NCI-H1930 (cell line): ENCODE measurements at regions not wholly inside any gene's neighbourhood (a gene's known extent, or its start where the extent isn't known, plus 50 kb on each side); places are given as distances from the start of the nearest gene placed in this dataset.
"Not testable (repeated sequence)": the region's sequence is repeated elsewhere in the genome, so short reads cannot be mapped to it uniquely, and the experiment has no call there.

Experiments used
- DNase-seq, 2 experiments: peaks; one replicate each; lab custom pipeline; 2025; lab: John Stamatoyannopoulos, UW

DNA sequence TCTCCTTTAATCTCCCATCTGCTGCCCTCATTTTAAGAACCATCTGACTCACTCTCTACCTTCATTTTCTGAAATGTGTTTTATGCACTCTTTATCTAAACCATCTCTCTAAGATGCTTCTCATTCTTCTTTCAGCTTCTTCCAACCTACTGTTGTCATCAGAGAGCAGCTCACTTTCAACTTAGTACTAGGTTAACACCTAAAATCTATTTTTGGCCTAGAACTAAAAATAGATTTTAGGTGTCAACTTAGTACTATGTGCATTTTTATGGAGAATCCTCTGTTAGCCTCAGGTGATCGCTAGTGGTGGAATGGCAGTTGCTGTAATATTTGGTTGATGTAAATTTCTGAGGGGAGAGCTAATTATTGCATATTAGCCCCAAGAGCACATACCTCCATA lies 277.1 kb downstream of the KCNJ2 start:
- DNase-seq, result no peak

DNA sequence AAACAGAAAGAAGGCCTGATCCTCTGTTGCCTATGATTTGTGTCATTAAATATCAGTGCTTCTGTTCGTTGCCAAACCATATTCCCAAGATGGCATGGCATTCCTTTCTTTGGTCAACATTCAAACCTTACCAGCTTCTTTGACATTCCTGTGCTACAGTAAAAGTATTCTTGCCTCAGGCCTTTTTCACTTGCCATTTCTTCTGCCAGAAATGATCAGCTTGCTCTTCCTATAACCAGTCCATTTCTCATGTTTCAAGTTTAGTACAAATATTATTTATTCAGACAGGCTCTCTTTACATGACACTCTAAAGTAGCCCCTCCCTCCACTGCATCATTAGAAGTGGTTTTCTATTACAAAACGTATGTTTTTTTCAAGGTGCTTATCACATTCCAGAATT lies 278.3 kb downstream of the KCNJ2 start:
- DNase-seq, result no peak

DNA sequence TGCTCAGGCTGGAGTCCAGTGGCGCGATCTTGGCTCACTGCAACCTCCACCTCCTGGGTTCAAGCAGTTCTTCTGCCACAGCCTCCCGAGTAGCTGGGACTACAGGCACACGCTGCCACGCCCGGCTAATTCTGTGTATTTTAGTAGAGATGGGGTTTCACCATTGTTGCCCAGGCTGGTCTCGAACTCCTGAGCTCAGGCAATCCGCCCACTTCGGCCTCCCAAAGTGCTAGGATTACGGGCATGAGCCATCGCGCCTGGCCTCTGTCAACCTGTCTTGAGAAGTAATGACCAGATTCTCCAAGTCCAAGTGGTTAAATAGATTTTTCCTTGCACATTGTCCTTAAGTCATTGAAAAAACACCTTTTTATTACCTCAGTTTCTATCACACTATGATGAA lies 283.7 kb downstream of the KCNJ2 start:
- not testable (repeated sequence) for DNase-seq

DNA sequence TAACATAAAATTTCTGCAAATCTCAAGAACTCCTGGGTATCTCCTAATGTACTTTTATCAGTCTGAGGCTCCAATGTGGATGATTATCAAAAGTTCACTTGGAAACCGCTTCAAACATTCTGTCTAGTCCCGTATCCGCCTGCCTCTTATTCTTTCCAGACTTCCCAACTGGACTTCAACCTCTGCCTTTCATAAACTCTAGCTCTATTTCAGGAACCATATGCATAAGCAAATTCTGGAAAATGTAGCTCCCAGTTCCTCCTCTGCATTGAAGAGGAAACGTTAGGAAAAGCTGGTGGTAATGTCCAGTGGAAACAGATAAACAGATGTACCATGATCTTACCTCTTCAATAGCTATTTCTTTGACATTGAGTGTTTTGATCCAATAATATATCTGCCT lies 285.0 kb downstream of the KCNJ2 start:
- DNase-seq, result no peak

DNA sequence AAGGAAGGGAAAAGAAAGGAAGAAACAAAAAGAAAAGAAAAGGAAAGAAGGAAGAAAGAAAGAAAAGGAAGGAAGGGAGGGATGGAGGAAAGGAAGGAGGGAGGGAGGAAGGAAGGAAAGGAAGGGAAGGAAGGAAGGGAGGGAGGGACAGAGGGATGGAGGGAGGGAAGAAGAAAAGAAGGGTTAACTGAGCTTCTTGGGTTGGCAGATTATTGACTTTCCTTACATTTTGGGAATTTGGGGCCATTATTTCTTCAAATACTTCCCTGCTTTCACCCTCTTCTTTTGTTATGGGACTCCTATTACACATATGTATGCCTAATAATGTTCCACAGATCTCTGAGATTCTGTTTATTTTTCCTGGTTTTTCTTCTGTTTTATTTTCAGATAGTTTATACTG lies 285.6 kb downstream of the KCNJ2 start:
- no peak for DNase-seq

DNA sequence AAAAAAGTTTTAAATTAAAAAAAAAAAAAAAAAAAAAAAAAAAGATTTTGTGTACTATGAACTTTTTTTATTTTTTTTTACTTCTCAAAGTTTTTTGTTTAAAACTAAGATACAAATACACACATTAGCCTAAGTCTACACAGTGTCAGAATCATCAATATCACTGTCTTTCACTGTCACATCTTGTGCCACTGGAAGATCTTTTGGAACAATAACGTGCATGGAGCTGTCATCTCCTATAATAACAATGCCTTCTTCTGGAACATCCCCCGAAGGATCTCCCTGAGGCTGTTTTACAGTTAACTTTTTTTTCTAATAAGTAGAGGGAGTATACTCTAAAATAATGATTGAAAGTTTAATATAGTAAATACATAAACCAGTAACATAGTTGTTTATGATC lies 295.7 kb downstream of the KCNJ2 start:
- DNase-seq, result no peak

DNA sequence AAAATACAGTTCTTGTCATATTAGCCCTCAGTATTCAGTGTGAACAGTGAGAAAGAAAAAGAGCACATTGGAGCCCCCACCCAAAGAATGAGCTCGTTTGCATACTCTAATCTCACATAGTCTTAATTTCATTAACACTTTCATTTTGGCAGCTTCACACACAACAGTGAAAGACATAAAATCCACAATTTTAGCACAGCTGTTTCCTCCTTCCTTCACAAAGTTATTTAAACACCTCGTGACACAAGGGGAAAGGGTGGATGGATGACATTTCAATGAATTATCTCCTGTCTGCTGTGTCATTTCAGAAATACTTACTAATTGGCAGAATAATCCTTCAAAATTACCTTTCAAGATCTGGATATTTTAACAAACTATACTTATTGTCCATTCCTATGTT lies 299.3 kb downstream of the KCNJ2 start:
- no peak for DNase-seq

DNA sequence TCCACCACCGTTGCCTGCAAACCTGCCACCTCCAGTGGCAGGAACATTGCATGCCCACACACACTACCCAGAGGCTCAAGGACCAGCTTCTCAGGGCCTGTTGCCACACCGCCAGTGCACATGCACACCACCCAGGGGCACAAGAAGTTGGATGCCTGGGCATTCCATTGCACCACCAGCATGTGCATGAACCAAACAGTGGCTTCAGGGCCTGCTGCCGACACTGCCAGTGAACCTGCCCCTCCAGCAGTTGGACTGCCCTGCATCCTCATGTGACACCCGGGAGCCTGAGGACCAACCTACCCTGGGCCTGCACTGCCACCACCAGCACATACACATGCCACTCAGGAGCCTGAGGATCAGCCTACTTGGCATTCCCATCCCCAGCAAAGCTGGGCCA lies 303.7 kb downstream of the KCNJ2 start:
- DNase-seq, result no peak

DNA sequence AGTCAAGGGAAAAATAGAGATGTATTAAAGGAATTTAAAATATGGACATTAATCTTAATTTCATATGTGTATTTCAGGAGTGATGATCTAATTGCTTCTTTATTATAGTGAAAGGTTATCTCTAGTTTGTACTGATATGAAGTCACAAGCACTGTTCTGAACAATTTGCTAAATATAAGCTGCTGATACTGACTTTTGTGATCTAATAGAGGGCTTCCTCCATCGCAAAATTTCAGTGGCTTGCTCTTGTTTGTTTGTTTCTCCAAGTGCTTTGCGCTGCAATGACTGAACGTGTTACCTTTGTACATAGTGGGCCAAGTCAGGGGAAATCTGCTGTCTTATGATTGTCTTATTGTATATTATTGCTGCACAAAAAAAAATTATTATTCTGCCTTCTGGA lies 307.0 kb downstream of the KCNJ2 start:
- no peak for DNase-seq

DNA sequence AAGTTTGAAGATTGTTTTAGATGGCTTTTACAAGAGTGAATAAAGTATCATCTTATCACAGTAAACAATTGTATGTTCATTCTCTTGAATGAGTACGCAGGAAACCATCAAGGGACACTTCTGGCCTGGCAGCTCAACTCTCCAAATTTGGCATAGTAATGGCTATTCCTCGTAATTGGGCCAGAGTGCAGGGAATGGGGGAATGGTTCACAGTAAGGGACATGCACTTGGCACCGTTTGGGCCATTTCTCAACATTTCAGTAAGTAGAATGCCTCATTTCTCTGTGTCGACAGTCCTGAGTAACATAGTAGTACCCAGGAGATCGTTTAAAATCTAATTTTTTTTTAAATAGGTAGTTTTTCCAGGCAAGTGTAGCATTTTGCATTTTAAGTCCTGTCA lies 309.6 kb downstream of the KCNJ2 start:
- no peak for DNase-seq

DNA sequence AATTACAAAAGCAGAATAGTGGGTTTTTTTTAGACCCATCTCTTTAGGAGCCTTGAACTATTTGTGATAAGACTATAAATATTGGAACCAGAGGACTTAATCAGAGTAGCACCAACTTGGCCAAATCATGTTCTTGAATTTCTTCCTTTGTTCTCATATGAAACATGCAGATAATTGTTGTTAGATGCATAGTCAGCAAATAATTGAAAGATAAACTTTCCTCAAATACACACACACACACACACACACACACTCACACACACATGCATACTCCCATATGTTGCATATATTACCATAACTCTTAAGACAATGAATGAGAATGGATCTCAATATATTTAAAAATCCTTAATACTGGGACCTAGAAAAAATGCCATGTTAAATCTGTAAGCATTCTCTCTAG lies 310.4 kb downstream of the KCNJ2 start:
- DNase-seq, result no peak

DNA sequence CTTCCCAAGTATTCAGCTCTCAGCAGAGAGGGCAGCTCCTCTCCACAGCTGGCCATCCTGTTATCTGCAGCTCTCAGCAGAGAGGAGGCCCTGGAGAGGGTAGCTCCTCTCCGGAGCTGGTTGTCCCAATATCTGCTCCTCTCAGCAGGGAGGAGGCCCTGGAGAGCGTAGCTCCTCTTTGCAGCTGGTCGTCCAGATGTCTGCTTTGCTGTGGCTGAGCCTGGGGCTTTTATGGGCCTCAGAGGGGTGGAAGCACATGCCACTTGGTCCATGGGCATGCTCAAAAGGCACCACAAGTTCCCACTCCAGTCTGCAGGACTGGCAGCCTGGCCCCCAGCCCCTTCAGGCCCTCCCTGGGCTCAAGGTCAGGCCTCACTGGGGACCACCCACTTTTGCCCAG lies 314.3 kb downstream of the KCNJ2 start:
- no peak for DNase-seq

DNA sequence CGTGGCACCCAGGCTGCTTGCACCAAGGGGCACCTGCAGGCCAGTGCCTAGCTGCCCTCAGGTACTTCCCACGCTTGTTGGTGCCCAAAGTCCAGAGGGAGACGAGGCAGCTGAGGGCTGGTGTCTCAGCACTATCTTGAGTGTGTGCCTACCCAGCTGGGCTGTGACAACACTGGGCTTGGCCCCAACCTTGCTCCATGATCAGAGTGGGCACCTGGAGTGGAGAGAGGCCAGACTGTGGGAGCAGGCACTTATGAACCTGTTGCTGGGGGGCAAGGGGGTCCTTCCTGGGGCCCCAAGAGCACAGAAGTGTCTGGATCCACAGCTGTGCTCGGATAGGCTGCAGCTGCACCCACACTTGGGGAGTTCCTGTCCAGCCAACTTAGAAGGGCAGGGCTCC lies 314.7 kb downstream of the KCNJ2 start:
- DNase-seq, result no peak

DNA sequence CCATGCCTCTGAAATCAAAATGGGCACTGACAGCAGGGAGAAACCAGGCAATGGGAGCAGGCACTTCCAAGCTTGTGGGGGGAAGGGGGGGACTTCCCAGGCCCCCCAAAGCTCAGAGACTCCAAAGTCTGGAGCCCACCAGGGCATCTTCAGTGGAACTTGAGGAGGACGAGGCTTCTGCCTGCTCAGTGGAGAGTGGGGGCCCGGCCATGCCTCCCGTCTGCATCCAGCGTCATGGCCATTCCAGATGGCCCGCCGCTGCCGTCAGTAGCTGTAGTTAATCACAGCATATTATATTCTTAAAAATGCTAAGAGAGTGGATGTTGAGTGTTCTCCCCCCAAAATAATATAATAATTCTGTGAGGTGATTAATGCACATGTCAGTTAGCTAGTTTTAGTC lies 315.2 kb downstream of the KCNJ2 start:
- no peak for DNase-seq

DNA sequence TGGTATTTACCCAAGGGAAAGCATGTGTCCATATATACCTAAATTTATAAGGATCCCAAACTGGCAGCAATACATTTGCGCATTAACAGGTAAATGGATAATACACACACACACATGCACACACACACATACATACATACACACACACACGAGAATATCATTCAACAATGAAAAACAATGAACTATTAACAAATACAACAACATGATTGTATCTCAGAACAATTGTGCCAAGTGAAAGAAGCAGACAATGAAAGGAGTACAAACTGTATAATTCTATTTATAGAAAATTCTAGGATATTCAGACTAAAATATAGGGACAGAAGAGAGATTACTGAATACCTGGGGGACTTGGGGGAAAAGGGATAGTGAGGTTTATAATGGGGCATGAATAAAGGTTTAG lies 323.0 kb downstream of the KCNJ2 start:
- DNase-seq, result no peak

DNA sequence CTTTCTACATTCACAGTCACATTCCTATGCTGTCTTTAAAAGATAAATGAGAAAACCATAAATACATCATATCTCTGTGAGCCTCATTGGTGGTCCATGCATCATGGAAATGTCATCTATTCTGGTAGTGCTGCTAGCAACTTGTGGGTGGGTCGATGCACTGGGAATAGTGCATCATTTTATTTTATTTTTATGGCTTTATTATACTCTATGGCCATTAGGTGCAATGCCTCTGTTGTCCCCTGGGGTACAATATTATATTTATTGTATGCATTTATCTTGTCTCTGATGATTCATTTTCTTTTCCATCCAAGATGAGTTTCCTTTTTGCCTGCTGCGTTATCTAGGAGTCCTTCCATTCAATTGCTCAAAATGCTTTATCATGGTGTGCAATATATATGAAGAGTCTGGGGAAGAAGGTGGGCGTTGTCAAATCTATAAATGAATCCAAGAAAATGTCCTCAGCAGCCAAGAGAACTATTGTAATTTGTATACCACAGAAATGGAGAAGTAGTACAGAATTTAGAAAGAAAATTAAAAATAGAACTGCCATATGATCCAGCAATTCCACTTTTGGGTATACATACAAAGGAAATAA lies 324.0 kb downstream of the KCNJ2 start:
- no peak for DNase-seq

DNA sequence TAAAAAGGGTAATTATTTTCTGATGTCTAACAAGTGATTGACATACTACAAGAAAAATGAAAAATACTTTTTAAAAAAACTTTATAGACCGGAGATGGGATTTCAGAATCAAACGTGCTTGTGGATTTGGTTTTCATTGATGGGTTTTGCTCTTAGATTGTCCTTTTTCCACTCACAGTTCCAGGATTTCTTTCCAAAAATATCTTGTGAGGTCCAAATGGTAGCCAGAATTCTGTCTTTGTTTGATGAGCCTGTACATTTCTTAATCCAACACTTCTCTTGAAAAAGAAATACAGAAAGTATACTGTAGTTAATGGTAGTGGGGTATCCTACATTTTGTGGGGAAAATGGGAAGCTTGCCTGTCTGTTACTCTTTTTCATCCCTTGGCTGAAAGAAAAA lies 329.3 kb downstream of the KCNJ2 start:
- DNase-seq, result no peak

DNA sequence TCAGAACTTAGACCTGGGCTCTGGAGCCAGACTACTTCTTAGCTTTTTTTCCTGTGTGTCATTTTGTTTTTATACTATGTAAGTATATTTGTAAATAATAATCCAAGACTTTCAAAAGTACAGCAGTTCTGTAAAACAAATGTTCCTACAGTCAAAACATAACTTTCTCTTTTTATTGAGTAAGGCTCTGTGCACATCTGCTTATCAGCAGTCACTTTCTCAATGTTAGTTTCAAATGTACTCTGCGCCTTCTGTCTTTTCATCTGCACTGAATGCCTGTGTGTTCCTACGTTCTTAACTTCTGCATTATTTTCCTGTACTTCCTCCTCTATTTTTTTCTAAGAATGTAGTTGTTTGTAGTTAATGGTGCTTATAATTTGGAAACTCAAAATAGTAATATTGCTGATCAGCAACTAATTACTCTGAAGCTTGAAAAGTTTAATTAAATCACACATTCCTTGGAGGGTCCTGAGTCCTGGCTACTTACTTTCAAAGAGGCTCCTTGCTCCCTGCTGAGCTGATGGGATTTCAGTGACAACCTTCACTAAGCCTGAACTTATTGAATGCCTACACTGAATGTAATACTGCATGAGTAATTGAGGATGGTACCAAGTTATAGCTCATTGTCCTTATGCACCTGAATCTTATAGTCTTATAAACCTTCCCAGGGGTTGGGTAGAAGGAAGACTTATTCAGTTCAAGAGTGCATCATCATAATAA lies 329.9 kb downstream of the KCNJ2 start:
- no peak for DNase-seq

DNA sequence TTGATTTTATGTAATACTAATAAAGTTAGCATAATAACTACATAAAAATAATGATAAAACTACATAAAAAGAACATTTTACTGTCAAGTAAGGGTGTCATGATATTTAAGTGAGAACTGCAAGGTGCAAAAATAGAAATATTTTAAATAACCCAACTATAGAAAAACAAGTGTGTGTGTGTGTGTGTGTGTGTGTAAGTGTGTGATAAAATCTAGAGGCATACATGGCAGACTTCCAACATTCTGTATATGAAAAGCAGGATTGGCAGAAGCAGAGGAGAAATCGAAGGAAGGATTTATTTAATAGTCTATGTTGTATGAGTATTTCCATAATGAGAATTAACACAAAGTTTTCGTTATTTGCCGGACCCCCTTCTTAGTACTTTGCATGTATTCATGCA lies 334.1 kb downstream of the KCNJ2 start:
- DNase-seq, result no peak

DNA sequence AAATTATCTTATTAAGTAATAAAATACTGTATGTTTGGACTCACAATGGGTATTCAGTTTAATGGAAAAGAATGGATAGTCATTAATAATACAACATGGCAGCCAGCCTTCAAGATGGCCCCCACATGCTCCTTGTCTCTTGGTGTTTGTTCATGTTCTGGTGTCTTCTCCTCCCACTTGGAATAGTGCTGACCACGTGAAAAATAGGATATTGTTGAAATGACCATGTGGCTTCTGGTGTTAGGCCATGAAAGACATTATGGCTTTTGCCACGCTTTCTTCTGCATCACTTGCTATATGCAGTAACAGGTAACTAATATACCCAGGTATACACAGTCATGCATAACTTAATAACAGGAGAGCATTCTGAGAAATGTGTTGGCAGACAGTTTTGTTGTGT lies 341.0 kb downstream of the KCNJ2 start:
- DNase-seq, result no peak

DNA sequence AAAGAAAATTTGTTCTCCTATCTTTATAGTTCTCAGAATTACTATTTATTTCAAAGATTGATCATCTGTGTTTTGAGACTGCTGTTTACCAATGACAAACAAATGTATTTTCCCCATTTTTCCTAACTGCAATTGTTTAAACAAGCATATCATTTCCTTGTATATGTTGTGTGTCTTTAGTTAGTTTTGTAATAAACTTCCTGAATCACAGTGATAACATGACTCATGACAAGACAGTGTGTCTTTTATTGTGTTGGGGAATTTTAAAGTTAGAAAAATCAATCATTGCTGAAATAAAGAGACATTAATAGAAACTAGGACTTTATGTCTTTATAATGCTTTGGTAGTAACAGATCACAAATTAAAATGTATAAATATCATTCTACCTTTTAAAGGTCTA lies 348.5 kb downstream of the KCNJ2 start:
- no peak for DNase-seq

DNA sequence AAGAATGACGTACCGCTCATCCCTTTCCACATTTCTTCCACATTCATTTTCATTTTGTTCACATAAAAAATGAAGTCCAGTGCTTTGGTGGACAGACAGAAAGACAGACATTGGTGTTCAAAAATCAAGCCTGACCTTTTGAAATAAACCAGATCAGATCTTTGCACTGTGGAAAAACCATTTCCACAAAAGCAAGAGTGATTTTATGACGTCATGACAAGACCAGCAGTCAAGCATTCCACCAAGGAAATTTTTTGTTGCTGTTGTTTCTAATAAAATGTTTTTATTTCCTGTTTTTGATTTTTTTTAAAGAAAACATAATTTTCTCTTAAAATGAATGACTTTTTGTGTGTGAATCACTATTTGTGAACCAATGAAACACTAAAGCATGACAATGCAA lies 350.0 kb downstream of the KCNJ2 start:
- no peak for DNase-seq

DNA sequence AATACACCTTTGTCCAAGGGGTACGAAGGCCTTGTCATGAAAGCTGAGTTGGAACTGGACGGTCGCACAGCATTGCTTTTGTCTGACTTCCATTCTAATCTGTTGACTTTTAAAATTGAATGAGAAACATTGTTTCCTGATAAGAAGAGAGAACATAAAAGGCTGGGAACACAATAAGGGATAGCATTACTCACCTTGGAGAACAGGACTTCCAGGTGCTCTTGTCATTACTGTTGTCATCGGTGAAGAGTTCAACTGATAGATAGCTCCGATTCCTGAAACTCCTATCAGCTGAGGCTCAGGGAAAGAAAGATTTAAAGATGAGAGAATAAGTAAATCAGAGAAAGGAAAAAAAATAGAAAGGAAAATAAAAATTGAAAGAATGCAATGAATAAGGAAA lies 351.1 kb downstream of the KCNJ2 start:
- DNase-seq, result peak; percentile 89 to 92

DNA sequence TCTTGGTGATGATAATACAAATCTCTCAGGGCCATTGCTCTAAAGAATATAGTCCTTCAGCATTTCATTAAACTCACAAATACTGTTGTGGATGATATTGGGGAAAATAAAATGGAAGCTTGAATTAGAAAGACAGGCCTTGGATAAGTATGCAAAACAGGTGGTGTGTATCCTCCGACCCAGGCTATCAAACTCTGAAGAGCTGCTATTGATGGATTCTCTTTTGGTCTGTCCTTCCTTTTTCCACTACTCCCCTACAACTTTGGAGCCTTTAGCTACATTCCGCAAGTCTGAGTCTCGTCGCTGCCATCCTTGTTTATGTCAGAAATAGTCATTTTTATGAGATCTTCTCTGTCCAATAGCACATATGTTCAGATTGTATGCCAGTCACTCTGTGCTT lies 351.6 kb downstream of the KCNJ2 start:
- DNase-seq, result no peak
